Adrenal gland (tissue), 5 donors: ENCODE measurements at regions not wholly inside any gene's neighbourhood (a gene's known extent, or its start where the extent isn't known, plus 50 kb on each side); places are given as distances from the start of the nearest gene placed in this dataset.

ENCODE experiments used
- CTCF ChIP-seq, 6 experiments: fragments of 450-650 bp in 4 of 6; fragments of 200-600 bp in 2 of 6; sonication (generic) in 1 of 6; IDR thresholded peaks; 1 replicate in 5 of 6; 2 replicates in 1 of 6; pipeline versions ENCODE4 v1.5.1 to v1.8.0; 2016 to 2021; ENCODE audit warnings: antibody characterized with exemption in 6 of 6, mild to moderate bottlenecking in 2 of 6, moderate library complexity in 1 of 6
- POLR2A ChIP-seq, 2 donors: fragments of 450-650 bp; IDR thresholded peaks; one replicate each; pipeline ENCODE4 v1.6.1; 2017; ENCODE audit warnings: antibody characterized with exemption in 2 of 2, mild to moderate bottlenecking in 2 of 2, moderate library complexity in 1 of 2
- donor health status: DM: no; HTN: no; CAD: no.

- TF ChIP-seq CTCF (IDR thresholded peaks at IDR 0.05): no peak
- TF ChIP-seq POLR2A (IDR thresholded peaks at IDR 0.05): no peak
These were observed 99.0 kb upstream of the CTDP1 start for GRCh38 chr18:79580498-79581171.
